Neuronal stem cell (in vitro differentiated cells): ENCODE measurements at regions not wholly inside any gene's neighbourhood (a gene's known extent, or its start where the extent isn't known, plus 50 kb on each side); places are given as distances from the start of the nearest gene placed in this dataset.

Experiments
- DNase-seq: peaks from one replicate; pipeline ENCODE4 v3.0.0-alpha.2; 2013; ENCODE audit warnings: low spot score
- H2AFZ ChIP-seq: one replicate; pipeline ENCODE4 v1.6.1; 2013; ENCODE audit warnings: mild to moderate bottlenecking, low read length, inconsistent platforms
- H2AK5ac ChIP-seq: 2 replicates; pipeline ENCODE4 v1.6.1; 2013; ENCODE audit warnings: low read depth, mild to moderate bottlenecking, inconsistent platforms, low read length, moderate library complexity, mixed read lengths
- H2BK120ac ChIP-seq: 2 replicates; pipeline ENCODE4 v1.6.1; 2013; ENCODE audit warnings: low read depth, mild to moderate bottlenecking, inconsistent platforms, low read length, moderate library complexity, mixed read lengths
- H2BK12ac ChIP-seq: one replicate; pipeline ENCODE4 v1.6.1; 2013; ENCODE audit warnings: low read length, inconsistent platforms
- H2BK15ac ChIP-seq: 2 replicates; pipeline ENCODE4 v1.6.1; 2013; ENCODE audit warnings: mild to moderate bottlenecking, low read length, inconsistent platforms, mixed read lengths
- H2BK5ac ChIP-seq: one replicate; pipeline ENCODE4 v1.6.1; 2013; ENCODE audit warnings: inconsistent platforms, mild to moderate bottlenecking, low read length, moderate library complexity
- H3K14ac ChIP-seq: one replicate; pipeline ENCODE4 v1.6.1; 2013; ENCODE audit warnings: low read length, inconsistent platforms
- H3K18ac ChIP-seq: 2 replicates; pipeline ENCODE4 v1.6.1; 2013; ENCODE audit warnings: low read length, inconsistent platforms
- H3K23ac ChIP-seq: 2 replicates; pipeline ENCODE4 v1.6.1; 2013; ENCODE audit warnings: low read depth, mild to moderate bottlenecking, mixed read lengths, low read length, inconsistent platforms; ENCODE audit not compliant: poor library complexity
- H3K27ac ChIP-seq: replicated peaks from 3 replicates; pipeline ENCODE4 v1.5.1; 2013; ENCODE audit warnings: low read length, inconsistent platforms
- H3K27me3 ChIP-seq, 3 experiments: 2 replicates each; pipeline ENCODE4 v1.6.1; 2013; ENCODE audit warnings: low read length in 3 of 3, mild to moderate bottlenecking in 2 of 3, inconsistent platforms in 1 of 3, low read depth in 1 of 3, mixed read lengths in 1 of 3, moderate library complexity in 1 of 3; ENCODE audit not compliant: control insufficient read depth in 3 of 3, insufficient read depth in 3 of 3
- H3K36me3 ChIP-seq, 2 donors: replicated peaks in 1 of 2; 2 replicates each; pipeline ENCODE4 v1.6.1; 2013; ENCODE audit warnings: low read length in 2 of 2; ENCODE audit not compliant: control insufficient read depth in 2 of 2, insufficient read depth in 2 of 2
- H3K4ac ChIP-seq: 2 replicates; pipeline ENCODE4 v1.6.1; 2013; ENCODE audit warnings: inconsistent platforms, mild to moderate bottlenecking, low read length, moderate library complexity
- H3K4me1 ChIP-seq, 2 donors: 1 replicate in 1 of 2; 2 replicates in 1 of 2; pipeline ENCODE4 v1.6.1; 2013; ENCODE audit warnings: low read length in 2 of 2, low read depth in 1 of 2; ENCODE audit not compliant: control insufficient read depth in 2 of 2, insufficient read depth in 1 of 2
- H3K4me2 ChIP-seq: one replicate; pipeline ENCODE4 v1.6.1; 2013; ENCODE audit warnings: mild to moderate bottlenecking, low read length, inconsistent platforms; ENCODE audit not compliant: insufficient read depth, poor library complexity, severe bottlenecking
- H3K4me3 ChIP-seq, 2 donors: 2 replicates each; pipeline ENCODE4 v1.5.1; 2013; ENCODE audit warnings: low read length in 2 of 2, mild to moderate bottlenecking in 2 of 2, inconsistent platforms in 1 of 2, moderate library complexity in 1 of 2
- H3K79me1 ChIP-seq: one replicate; pipeline ENCODE4 v1.6.1; 2013; ENCODE audit warnings: low read depth, mild to moderate bottlenecking, inconsistent platforms, low read length, moderate library complexity
- H3K9ac ChIP-seq: one replicate; pipeline ENCODE4 v1.6.1; 2013; ENCODE audit warnings: mild to moderate bottlenecking, low read depth, low read length, inconsistent platforms; ENCODE audit not compliant: poor library complexity
- H3K9me3 ChIP-seq, 2 donors: replicated peaks in 1 of 2; 2 replicates each; pipeline versions ENCODE3 to v1.6.1; 2013; ENCODE audit warnings: low read length in 2 of 2, mild to moderate bottlenecking in 2 of 2, inconsistent platforms in 1 of 2, low read depth in 1 of 2, mixed read lengths in 1 of 2, moderate library complexity in 1 of 2; ENCODE audit not compliant: control insufficient read depth in 2 of 2, insufficient read depth in 1 of 2
- H4K8ac ChIP-seq: one replicate; pipeline ENCODE4 v1.6.1; 2013; ENCODE audit warnings: low read depth, mild to moderate bottlenecking, inconsistent platforms, low read length, moderate library complexity
- H4K91ac ChIP-seq: one replicate; pipeline ENCODE4 v1.6.1; 2013; ENCODE audit warnings: low read length, low read depth, mild to moderate bottlenecking, inconsistent platforms; ENCODE audit not compliant: poor library complexity
- WGBS, 2 donors: extraction: QIAGEN DNeasy Blood & Tissue Kit; methylation state at CpG; one replicate each; pipeline ENCODE4 v1.1.7; 2013; ENCODE audit warnings: missing lambda C conversion rate in 2 of 2, mixed read lengths in 1 of 2; ENCODE audit not compliant: insufficient read length in 2 of 2, insufficient replicate concordance in 1 of 2; ENCODE audit errors: extremely low coverage in 2 of 2; 5-methylcytosine and 5-hydroxymethylcytosine counted together

DNA sequence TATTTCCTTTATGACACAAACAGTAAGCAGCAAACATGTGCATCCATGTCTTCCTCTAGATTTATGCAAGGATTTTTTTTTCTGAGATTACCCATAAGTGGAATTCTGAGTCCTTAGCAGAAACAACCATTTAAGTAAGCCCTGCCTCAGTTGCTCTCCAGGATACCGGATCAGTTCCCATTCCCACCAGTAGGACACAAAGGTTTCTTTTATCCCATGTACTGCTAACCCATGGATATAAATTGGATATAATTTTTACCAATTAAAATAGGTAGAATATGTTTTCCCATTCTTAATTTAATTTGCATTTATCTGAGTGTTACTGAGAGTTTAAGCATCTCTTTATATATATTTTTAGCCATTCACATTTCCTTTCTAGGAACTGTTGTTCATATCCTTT lies 280.9 kb downstream of the FGFR2 start:
- Histone ChIP-seq H3K4me2 (no peak overlapping the region), H3K14ac (no peak overlapping the region), H4K8ac (no peak overlapping the region), H3K79me1 (no peaks in the 10 kb centered on the region), H3K4ac (no peak overlapping the region), H2BK120ac (no peak overlapping the region), H3K4me1 (no peaks in the 10 kb centered on the region), H2BK15ac (no peak overlapping the region), H3K27me3 (peaks cover 0 to 2% (median 0%) of the 10 kb centered on the region in 3 experiments), H3K23ac (no peak overlapping the region), H3K9me3 (no peaks in the 10 kb centered on the region), H4K91ac (no peak overlapping the region), H2AFZ (no peak overlapping the region), H2BK12ac (no peak overlapping the region), H3K27ac (no peak overlapping the region), H3K36me3 (no peaks in the 10 kb centered on the region), H2BK5ac (no peak overlapping the region), H2AK5ac (no peak overlapping the region), H3K9ac (no peak overlapping the region), H3K18ac (no peak overlapping the region), H3K4me3 (no peak overlapping the region)
- no CpG with 5 or more reads among the region's 1 CpG for WGBS, 2 donors
- DNase-seq = no peak

DNA sequence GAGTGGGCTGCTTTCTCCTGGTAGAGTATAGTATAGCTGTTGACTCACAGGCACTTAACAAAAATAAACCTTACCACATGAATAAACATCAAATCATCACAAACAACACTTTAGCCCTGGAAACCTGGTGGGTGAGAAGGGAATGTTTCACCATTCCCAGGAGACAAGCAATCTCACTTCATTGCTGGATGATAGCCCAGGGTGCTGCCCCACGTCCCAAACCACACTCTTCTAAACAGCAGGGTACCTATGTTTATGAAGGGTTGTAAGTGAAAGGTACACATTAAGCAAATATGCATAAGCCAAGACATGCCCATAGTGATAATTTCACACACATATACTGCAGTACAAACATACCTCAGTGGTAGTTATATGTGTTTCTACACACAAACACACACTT lies 276.2 kb downstream of the FGFR2 start:
- Histone ChIP-seq H3K18ac (no peak overlapping the region), H3K14ac (no peak overlapping the region), H4K8ac (no peak overlapping the region), H3K4me1 (no peaks in the 10 kb centered on the region), H3K4me3 (no peak overlapping the region), H3K9ac (no peak overlapping the region), H3K9me3 (peaks cover 0 to 3% of the 10 kb centered on the region in 2 donors), H3K79me1 (peaks cover 2% of the 10 kb centered on the region), H2AK5ac (no peak overlapping the region), H3K23ac (no peak overlapping the region), H3K27ac (no peak overlapping the region), H3K36me3 (no peaks in the 10 kb centered on the region), H3K4ac (no peak overlapping the region), H2BK120ac (no peak overlapping the region), H4K91ac (no peak overlapping the region), H2BK5ac (no peak overlapping the region), H2AFZ (no peak overlapping the region), H2BK15ac (no peak overlapping the region), H3K4me2 (no peak overlapping the region), H2BK12ac (no peak overlapping the region), H3K27me3 (peaks cover 0 to 3% (median 0%) of the 10 kb centered on the region in 3 experiments)
- no peak for DNase-seq
- no CpG with 5 or more reads among the region's 1 CpG for WGBS, 2 donors

DNA sequence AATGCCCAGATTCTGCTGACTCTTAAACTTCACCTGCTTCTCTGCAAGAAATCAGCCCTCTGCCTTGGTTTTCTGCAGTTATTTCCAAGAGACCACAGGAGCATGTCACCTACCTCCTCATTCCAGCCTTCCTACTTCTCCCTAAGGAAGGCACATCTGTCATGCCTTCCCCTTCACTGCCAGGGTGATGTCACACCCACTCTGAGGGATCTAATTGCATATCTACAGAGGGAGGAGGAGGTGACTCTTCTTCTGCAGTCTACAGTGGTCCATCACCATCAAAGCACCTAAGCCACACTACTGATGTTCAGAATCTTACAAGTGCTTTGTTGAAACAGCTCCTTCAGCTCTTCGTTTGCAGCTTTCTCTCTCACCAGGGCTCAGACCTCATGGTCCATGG lies 275.5 kb downstream of the FGFR2 start:
- WGBS, 2 donors = no CpG with 5 or more reads among the region's 1 CpG
- H3K79me1 ChIP-seq = peaks cover 2% of the 10 kb centered on the region

DNA sequence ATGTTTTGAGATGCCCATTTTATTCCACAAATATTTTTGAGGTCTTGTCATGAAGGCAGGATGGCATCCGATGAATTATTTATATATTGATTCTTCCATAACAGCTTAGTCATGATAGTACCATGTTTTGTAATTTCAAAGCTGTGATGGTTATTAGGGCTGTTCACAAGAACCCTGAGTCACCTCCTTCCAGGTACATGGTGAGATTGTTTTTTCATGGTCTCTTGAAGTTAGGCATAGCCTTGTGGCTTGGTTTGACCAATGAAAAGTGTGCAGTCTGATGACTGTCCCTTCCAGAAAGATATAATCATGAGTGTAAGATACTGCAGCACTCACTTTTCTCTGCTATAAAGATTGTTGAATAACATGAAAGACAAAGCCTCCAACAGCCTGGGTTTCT lies 274.8 kb downstream of the FGFR2 start:
- Histone ChIP-seq H3K79me1 (peaks cover 2% of the 10 kb centered on the region), H2BK120ac (no peak overlapping the region), H2AFZ (no peak overlapping the region), H4K8ac (no peak overlapping the region), H3K27me3 (peaks cover 0 to 3% (median 0%) of the 10 kb centered on the region in 3 experiments), H3K18ac (no peak overlapping the region), H3K14ac (no peak overlapping the region), H3K4ac (no peak overlapping the region), H3K9ac (no peak overlapping the region), H3K36me3 (no peaks in the 10 kb centered on the region), H2BK15ac (no peak overlapping the region), H3K27ac (no peak overlapping the region), H3K9me3 (peaks cover 0 to 3% of the 10 kb centered on the region in 2 donors), H3K4me1 (no peaks in the 10 kb centered on the region), H2AK5ac (no peak overlapping the region), H3K23ac (no peak overlapping the region), H4K91ac (no peak overlapping the region), H3K4me2 (no peak overlapping the region), H2BK12ac (no peak overlapping the region), H3K4me3 (no peak overlapping the region), H2BK5ac (no peak overlapping the region)
- no peak for DNase-seq
- no CpG with 5 or more reads among the region's 1 CpG for WGBS, 2 donors

More for the DNA sequence above, 275.5 kb downstream of the FGFR2 start:
- H2BK15ac ChIP-seq = no peak overlapping the region
- H3K4me1 ChIP-seq = no peaks in the 10 kb centered on the region
- no peak overlapping the region for H4K8ac ChIP-seq
- no peaks in the 10 kb centered on the region for H3K36me3 ChIP-seq
- H2BK120ac ChIP-seq = no peak overlapping the region
- DNase-seq = no peak
- no peak overlapping the region for H3K18ac ChIP-seq
- H3K4ac ChIP-seq = no peak overlapping the region
- H3K9me3 ChIP-seq = peaks cover 0 to 3% of the 10 kb centered on the region in 2 donors
- no peak overlapping the region for H4K91ac ChIP-seq
- H2AFZ ChIP-seq = no peak overlapping the region
- no peak overlapping the region for H2BK5ac ChIP-seq
- H3K9ac ChIP-seq = no peak overlapping the region
- H3K4me2 ChIP-seq = no peak overlapping the region
- H3K27me3 ChIP-seq = peaks cover 0 to 3% (median 0%) of the 10 kb centered on the region in 3 experiments
- H3K23ac ChIP-seq = no peak overlapping the region
- H2BK12ac ChIP-seq = no peak overlapping the region
- H2AK5ac ChIP-seq = no peak overlapping the region
- H3K14ac ChIP-seq = no peak overlapping the region
- H3K4me3 ChIP-seq = no peak overlapping the region
- no peak overlapping the region for H3K27ac ChIP-seq
